A549 (cell line): ENCODE measurements at regions not wholly inside any gene's neighbourhood (a gene's known extent, or its start where the extent isn't known, plus 50 kb on each side); places are given as distances from the start of the nearest gene placed in this dataset.

Experiments
- CEBPB ChIP-seq, 2 experiments: fragments of >200 bp in 1 of 2; sonication (Bioruptor Twin) in 1 of 2; formaldehyde crosslinking in 1 of 2; IDR thresholded peaks; 2 replicates each; pipeline ENCODE4 v1.6.1; 2012 to 2016
- JUN ChIP-seq, 2 experiments: fragments of >200 bp; sonication (Bioruptor Twin); formaldehyde crosslinking; IDR thresholded peaks; 2 replicates in 1 of 2; 3 replicates in 1 of 2; pipeline ENCODE4 v1.6.1; 2016 to 2017
- TF ChIP-seq, protein P1 (sequence below): IDR thresholded peaks from 2 replicates; pipeline ENCODE4 v1.6.1; 2012
- TF ChIP-seq, protein P2 (sequence below): fragments of >200 bp; sonication (Bioruptor Twin); formaldehyde crosslinking; IDR thresholded peaks from 3 replicates; pipeline ENCODE4 v1.5.1; 2016

DNA sequence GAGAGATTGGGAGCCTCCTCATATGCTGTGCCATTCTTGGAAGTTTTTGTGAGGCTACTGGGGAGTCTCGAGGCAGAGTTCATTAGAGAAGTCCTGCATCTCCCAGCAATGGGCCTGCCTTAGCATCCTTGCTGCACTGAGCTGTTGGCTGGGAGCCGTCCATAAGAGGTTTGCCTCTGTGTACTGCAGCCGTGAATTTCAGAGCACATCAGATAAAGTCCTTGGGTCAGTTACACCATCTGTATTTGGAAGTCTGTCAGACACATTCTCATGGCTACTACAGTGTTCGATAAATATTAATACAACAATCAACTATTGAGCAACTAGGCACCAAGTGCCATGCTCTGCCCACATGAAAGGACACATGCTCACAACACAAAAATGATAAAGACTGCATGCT lies 100.5 kb upstream of the SEC61G start:
- TF ChIP-seq CEBPB (IDR thresholded peaks at IDR 0.05) (no peak), JUN (IDR thresholded peaks at IDR 0.05) (no peak)
- TF ChIP-seq, protein P1, sequence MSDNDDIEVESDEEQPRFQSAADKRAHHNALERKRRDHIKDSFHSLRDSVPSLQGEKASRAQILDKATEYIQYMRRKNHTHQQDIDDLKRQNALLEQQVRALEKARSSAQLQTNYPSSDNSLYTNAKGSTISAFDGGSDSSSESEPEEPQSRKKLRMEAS, result no peak
- TF ChIP-seq, protein P2, sequence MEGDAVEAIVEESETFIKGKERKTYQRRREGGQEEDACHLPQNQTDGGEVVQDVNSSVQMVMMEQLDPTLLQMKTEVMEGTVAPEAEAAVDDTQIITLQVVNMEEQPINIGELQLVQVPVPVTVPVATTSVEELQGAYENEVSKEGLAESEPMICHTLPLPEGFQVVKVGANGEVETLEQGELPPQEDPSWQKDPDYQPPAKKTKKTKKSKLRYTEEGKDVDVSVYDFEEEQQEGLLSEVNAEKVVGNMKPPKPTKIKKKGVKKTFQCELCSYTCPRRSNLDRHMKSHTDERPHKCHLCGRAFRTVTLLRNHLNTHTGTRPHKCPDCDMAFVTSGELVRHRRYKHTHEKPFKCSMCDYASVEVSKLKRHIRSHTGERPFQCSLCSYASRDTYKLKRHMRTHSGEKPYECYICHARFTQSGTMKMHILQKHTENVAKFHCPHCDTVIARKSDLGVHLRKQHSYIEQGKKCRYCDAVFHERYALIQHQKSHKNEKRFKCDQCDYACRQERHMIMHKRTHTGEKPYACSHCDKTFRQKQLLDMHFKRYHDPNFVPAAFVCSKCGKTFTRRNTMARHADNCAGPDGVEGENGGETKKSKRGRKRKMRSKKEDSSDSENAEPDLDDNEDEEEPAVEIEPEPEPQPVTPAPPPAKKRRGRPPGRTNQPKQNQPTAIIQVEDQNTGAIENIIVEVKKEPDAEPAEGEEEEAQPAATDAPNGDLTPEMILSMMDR, result no peak
